Neural progenitor cell (in vitro differentiated cells): ENCODE measurements at regions not wholly inside any gene's neighbourhood (a gene's known extent, or its start where the extent isn't known, plus 50 kb on each side); places are given as distances from the start of the nearest gene placed in this dataset.

Experiments
- CTCF ChIP-seq: fragments of 200-600 bp; sonication (generic); IDR thresholded peaks from 2 replicates; pipeline ENCODE4 v1.5.1; 2017; ENCODE audit warnings: antibody characterized with exemption, mild to moderate bottlenecking
- EZH2phosphoT487 ChIP-seq: fragments of 200-600 bp; sonication (generic); IDR thresholded peaks from 2 replicates; pipeline ENCODE4 v1.6.1; 2017; ENCODE audit warnings: antibody characterized with exemption

GRCh38 chr7:155872678-155873369, 60.6 kb upstream of the SHH start:
- TF ChIP-seq CTCF (no peak), EZH2phosphoT487 (no peak)
